LNCAP (cell line): ENCODE measurements at regions not wholly inside any gene's neighbourhood (a gene's known extent, or its start where the extent isn't known, plus 50 kb on each side); places are given as distances from the start of the nearest gene placed in this dataset.

Experiments used
- TF ChIP-seq, protein P1 (sequence below): fragments of 450-650 bp; IDR thresholded peaks from 2 replicates; pipeline ENCODE4 v1.5.1; 2017; ENCODE audit warnings: mild to moderate bottlenecking

DNA sequence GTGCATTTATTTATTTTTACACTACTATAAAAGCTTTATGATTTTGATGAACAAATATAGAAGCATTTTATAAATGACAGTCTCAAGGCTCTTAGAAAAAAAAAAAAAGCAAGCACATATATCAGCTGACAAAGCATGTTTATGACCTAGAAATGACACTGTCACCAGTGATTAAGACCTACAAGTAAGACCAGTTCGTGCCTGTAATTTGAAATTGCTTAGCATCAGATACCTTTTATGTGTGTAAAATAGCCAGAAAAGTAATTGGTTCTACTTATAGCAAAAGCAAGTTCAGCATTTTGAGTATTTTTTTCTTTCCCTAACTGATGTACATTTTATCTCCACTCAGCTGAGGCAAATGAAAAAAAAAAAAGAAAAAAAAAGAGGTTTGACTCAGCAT lies 808.4 kb downstream of the CDH18 start:
- TF ChIP-seq, protein P1, sequence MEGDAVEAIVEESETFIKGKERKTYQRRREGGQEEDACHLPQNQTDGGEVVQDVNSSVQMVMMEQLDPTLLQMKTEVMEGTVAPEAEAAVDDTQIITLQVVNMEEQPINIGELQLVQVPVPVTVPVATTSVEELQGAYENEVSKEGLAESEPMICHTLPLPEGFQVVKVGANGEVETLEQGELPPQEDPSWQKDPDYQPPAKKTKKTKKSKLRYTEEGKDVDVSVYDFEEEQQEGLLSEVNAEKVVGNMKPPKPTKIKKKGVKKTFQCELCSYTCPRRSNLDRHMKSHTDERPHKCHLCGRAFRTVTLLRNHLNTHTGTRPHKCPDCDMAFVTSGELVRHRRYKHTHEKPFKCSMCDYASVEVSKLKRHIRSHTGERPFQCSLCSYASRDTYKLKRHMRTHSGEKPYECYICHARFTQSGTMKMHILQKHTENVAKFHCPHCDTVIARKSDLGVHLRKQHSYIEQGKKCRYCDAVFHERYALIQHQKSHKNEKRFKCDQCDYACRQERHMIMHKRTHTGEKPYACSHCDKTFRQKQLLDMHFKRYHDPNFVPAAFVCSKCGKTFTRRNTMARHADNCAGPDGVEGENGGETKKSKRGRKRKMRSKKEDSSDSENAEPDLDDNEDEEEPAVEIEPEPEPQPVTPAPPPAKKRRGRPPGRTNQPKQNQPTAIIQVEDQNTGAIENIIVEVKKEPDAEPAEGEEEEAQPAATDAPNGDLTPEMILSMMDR = no peak

- TF ChIP-seq, protein P1 = no peak
Observed at GRCh38 chr5:19189176-19189575, 798.8 kb downstream of the CDH18 start.

- TF ChIP-seq, protein P1 = no peak
Observed at GRCh38 chr5:19193631-19194030, 794.4 kb downstream of the CDH18 start.

DNA sequence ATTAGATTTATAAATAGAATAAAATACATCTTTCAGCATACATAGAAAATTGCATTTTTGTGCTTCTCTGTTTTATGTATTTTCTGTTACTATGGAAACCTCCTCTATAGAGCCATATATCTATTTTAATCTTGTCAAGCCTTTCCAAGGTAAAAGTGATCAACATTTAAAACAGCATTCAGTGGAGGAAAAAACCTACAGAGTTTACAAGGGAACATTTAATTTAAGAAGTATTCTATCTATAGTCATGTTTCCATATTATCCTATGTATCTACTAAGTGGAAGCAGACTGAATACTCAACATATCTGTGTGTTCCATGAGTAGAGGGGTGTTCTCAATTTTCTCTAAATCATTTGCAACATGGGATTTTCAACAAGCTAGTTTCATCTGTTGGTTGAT lies 791.4 kb downstream of the CDH18 start:
- TF ChIP-seq, protein P1 = no peak

- TF ChIP-seq, protein P1 = no peak
Observed at GRCh38 chr5:19200251-19200650, 787.7 kb downstream of the CDH18 start.

DNA sequence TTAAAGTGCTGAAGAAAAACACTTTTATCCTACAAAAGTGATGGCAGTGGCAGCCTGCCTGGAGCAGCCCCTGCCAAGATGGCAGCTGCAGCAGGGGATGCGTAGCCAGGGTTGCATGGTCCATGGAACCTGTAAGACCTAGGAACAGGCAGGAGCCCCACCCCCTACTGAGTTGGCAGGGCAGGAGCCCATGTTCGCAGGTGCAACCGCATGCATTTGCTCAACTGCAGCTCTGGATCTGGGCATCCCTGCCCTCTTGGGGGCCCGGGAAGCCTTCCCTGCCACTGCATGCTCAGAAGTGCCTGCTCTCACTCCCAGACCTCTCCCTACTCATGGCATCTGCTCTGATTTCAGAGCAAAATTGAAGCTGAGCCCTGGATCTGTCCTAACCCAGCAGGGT lies 779.6 kb downstream of the CDH18 start:
- TF ChIP-seq, protein P1 = no peak

GRCh38 chr5:19210886-19211285 lies 777.1 kb downstream of the CDH18 start:
- TF ChIP-seq, protein P1 = no peak

DNA sequence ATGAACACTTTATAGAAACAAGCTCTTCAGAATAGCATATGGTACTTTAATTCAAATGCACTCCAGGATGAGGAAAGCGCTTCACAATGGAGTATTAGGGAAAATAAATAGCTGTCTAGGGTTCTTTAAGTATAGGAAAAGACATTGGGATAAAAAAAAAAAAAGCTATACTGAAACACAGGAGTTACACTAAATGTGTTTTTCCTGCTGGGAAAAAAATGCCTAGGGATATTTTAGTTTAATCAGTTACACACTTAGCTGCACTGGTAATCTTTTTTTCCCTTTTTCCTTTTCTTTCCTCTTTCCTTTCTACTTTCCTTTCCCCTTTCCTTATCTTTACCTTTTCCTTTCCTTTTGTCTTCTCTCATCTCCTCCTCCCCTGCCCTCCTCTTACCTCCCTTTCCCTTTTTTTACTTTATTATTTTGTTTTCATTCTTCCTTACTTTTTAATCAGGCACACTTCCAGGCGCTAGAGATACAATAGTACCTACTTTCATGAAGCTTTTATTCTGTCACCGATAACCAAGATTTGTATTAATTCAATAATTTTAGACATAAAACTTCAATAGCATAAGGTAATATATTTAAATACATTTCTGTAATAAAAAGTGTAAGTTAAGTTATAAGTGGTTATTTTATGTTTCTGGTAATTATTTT lies 758.7 kb downstream of the CDH18 start:
- TF ChIP-seq, protein P1 = no peak
